ENCODE measurements at regions not wholly inside any gene's neighbourhood (a gene's known extent, or its start where the extent isn't known, plus 50 kb on each side); places are given as distances from the start of the nearest gene placed in this dataset.
"Not testable (repeated sequence)": the region's sequence is repeated elsewhere in the genome, so short reads cannot be mapped to it uniquely, and the experiment has no call there.

- no peak for DNase-seq
These were observed 211.0 kb downstream of the CYRIA start for GRCh38 chr2:16454621-16455020.

GRCh38 chr2:16452123-16452522, 213.5 kb downstream of the CYRIA start:
- no peak for DNase-seq

GRCh38 chr2:16446706-16447105, 218.9 kb downstream of the CYRIA start:
- no peak for DNase-seq

GRCh38 chr2:16442971-16443370, 222.7 kb downstream of the CYRIA start:
- DNase-seq, result no peak

GRCh38 chr2:16441431-16441830, 224.2 kb downstream of the CYRIA start:
- no peak for DNase-seq

GRCh38 chr2:16440898-16441297, 224.7 kb downstream of the CYRIA start:
- no peak for DNase-seq

GRCh38 chr2:16438613-16439321, 226.9 kb downstream of the CYRIA start:
- no peak for DNase-seq

- DNase-seq, result no peak
These were observed 228.4 kb downstream of the CYRIA start for GRCh38 chr2:16437189-16437588.

- no peak for DNase-seq
These were observed 231.2 kb downstream of the CYRIA start for GRCh38 chr2:16434393-16434792.

- no peak for DNase-seq
These were observed 234.8 kb downstream of the CYRIA start for GRCh38 chr2:16430846-16431245.

GRCh38 chr2:16429431-16430145, 236.0 kb downstream of the CYRIA start:
- no peak for DNase-seq

- DNase-seq, result no peak
These were observed 236.6 kb downstream of the CYRIA start for GRCh38 chr2:16429002-16429401.

- DNase-seq, result no peak
These were observed 239.9 kb downstream of the CYRIA start for GRCh38 chr2:16425462-16426336.

- DNase-seq, result no peak
These were observed 245.2 kb downstream of the CYRIA start for GRCh38 chr2:16420421-16420820.

GRCh38 chr2:16417726-16418125, 247.9 kb downstream of the CYRIA start:
- DNase-seq, result no peak

GRCh38 chr2:16416651-16417050, 249.0 kb downstream of the CYRIA start:
- no peak for DNase-seq

GRCh38 chr2:16415861-16416260, 249.8 kb downstream of the CYRIA start:
- not testable (repeated sequence) for DNase-seq

- DNase-seq, result no peak
These were observed 251.7 kb downstream of the CYRIA start for GRCh38 chr2:16413947-16414346.

GRCh38 chr2:16413285-16413684, 252.3 kb downstream of the CYRIA start:
- DNase-seq, result no peak

GRCh38 chr2:16412321-16413030, 253.2 kb downstream of the CYRIA start:
- no peak for DNase-seq

- no peak for DNase-seq
These were observed 253.8 kb downstream of the CYRIA start for GRCh38 chr2:16411788-16412187.

GRCh38 chr2:16409849-16410248, 255.8 kb downstream of the CYRIA start:
- DNase-seq, result no peak

- DNase-seq, result no peak
These were observed 256.6 kb downstream of the CYRIA start for GRCh38 chr2:16409006-16409390.

Measured in T1000 (cell line).